ENCODE measurements at regions not wholly inside any gene's neighbourhood (a gene's known extent, or its start where the extent isn't known, plus 50 kb on each side); places are given as distances from the start of the nearest gene placed in this dataset.
A peak's percentile ranks its signal among the peaks of the same experiment; 100 is the strongest.

DNA sequence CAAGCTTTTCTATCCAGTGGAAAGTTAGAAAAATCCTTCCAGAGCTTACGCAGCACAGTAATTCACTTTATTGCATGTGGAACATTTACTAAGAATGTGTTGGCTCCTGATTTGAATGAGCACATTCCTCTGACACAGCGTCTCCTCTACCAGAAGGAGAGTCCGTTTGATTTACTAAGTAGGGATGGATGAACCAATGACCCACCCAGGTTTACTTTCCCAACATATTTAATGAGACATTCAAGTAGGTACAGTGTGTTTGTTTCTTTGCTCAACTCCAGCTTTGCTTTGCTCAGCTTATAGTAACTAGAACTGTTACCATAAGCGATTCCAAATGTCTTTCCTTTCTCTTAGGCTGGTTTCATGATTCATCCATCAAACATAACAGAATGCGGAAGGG lies 161.7 kb downstream of the SMARCA1 start:
- Histone ChIP-seq H3K4me2 (no peak overlapping the region), H3K4me3 (no peak overlapping the region), H3K9me3 (no peaks in the 10 kb centered on the region), H3K27ac (no peak overlapping the region), H3K4me1 (no peaks in the 10 kb centered on the region)
- ChIA-PET POLR2A (no interaction called here), CTCF (interaction anchor here (1.2 to 1.4 kb wide), 2 partner anchors 10 to 78 kb away, joined by 3 to 5 read pairs; no protein-coding TSS in a partner anchor)
- TF ChIP-seq, protein P1, sequence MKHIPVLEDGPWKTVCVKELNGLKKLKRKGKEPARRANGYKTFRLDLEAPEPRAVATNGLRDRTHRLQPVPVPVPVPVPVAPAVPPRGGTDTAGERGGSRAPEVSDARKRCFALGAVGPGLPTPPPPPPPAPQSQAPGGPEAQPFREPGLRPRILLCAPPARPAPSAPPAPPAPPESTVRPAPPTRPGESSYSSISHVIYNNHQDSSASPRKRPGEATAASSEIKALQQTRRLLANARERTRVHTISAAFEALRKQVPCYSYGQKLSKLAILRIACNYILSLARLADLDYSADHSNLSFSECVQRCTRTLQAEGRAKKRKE (CRISPR knock-in tag; IDR thresholded peaks at IDR 0.05; ENCODE audit: low read depth), result no peak
- TF ChIP-seq, protein P2, sequence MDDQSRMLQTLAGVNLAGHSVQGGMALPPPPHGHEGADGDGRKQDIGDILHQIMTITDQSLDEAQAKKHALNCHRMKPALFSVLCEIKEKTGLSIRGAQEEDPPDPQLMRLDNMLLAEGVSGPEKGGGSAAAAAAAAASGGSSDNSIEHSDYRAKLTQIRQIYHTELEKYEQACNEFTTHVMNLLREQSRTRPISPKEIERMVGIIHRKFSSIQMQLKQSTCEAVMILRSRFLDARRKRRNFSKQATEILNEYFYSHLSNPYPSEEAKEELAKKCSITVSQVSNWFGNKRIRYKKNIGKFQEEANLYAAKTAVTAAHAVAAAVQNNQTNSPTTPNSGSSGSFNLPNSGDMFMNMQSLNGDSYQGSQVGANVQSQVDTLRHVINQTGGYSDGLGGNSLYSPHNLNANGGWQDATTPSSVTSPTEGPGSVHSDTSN (IDR thresholded peaks at IDR 0.05), result no peak
- TF ChIP-seq EHMT2 (IDR thresholded peaks at IDR 0.05; ENCODE audit: low read depth), result no peak
- ATAC-seq, result no peak
- no peak for DNase-seq (ENCODE audit: low read depth in 1 of 2, low spot score in 1 of 2)
- 40% methylated on average over 5 of the region's 5 CpGs for WGBS (ENCODE audit: missing lambda C conversion rate)
- no peak for FAIRE-seq

DNA sequence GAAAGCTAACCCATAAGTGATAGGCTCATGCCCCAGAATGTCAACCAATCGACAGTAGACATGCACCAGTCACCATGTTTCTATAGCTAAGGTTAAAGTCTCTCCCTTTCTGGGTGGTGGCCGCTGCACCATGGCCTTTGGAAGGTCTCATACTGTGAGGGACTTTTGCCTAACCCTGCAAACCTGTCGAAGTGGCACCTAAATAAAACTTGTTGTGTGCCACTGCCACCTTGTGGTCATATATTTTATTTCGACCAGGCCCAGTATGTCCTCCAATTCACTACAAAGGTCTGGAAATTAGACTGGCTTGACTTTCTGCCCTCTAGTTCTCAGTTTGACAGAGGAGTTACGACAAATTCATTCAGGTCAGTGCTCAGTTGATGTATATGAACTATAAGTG lies 163.1 kb downstream of the SMARCA1 start:
- ATAC-seq (peak; percentile 82 to 92; a peak in 5 of 6 replicates), DNase-seq (ENCODE audit: low read depth in 1 of 2, low spot score in 1 of 2) (peak; percentile 13 to 60), FAIRE-seq (peak; percentile 61)
- POLR2A ChIA-PET, result no interaction called here
- TF ChIP-seq, protein P2 (IDR thresholded peaks at IDR 0.05), result no peak
- TF ChIP-seq, protein P3, sequence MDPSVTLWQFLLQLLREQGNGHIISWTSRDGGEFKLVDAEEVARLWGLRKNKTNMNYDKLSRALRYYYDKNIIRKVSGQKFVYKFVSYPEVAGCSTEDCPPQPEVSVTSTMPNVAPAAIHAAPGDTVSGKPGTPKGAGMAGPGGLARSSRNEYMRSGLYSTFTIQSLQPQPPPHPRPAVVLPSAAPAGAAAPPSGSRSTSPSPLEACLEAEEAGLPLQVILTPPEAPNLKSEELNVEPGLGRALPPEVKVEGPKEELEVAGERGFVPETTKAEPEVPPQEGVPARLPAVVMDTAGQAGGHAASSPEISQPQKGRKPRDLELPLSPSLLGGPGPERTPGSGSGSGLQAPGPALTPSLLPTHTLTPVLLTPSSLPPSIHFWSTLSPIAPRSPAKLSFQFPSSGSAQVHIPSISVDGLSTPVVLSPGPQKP (IDR thresholded peaks at IDR 0.05; ENCODE audit: low read depth, low read length), result no peak
- TF ChIP-seq EP300 (IDR thresholded peaks at IDR 0.05), result no peak
- TF ChIP-seq SMC3 (IDR thresholded peaks at IDR 0.05), result peak; percentile 54
- TF ChIP-seq, protein P4, sequence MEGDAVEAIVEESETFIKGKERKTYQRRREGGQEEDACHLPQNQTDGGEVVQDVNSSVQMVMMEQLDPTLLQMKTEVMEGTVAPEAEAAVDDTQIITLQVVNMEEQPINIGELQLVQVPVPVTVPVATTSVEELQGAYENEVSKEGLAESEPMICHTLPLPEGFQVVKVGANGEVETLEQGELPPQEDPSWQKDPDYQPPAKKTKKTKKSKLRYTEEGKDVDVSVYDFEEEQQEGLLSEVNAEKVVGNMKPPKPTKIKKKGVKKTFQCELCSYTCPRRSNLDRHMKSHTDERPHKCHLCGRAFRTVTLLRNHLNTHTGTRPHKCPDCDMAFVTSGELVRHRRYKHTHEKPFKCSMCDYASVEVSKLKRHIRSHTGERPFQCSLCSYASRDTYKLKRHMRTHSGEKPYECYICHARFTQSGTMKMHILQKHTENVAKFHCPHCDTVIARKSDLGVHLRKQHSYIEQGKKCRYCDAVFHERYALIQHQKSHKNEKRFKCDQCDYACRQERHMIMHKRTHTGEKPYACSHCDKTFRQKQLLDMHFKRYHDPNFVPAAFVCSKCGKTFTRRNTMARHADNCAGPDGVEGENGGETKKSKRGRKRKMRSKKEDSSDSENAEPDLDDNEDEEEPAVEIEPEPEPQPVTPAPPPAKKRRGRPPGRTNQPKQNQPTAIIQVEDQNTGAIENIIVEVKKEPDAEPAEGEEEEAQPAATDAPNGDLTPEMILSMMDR (IDR thresholded peaks at IDR 0.05), result peak; percentile 60
- TF ChIP-seq ZNF302 (CRISPR knock-in tag; IDR thresholded peaks at IDR 0.05), result no peak
- no peak for TF ChIP-seq JUN (IDR thresholded peaks at IDR 0.05)
- TF ChIP-seq RAD21 (conservative IDR thresholded peaks at IDR 0.05 in 1 of 2, IDR thresholded peaks at IDR 0.05 in 1 of 2), result peak; percentile 71 to 75
- no peak for TF ChIP-seq POLR2A (IDR thresholded peaks at IDR 0.05; ENCODE audit: low read length)
- TF ChIP-seq EHMT2 (IDR thresholded peaks at IDR 0.05; ENCODE audit: low read depth), result no peak
- H3K4me2 ChIP-seq, result no peak overlapping the region
- 0% methylated on average over 5 of the region's 5 CpGs for WGBS (ENCODE audit: missing lambda C conversion rate)
- H3K27ac ChIP-seq, result no peak overlapping the region
- H3K9me3 ChIP-seq, result no peaks in the 10 kb centered on the region
- H3K4me3 ChIP-seq, result no peak overlapping the region
- CTCF ChIA-PET, result interaction anchor here (1.1 to 1.2 kb wide), 3 partner anchors 21 to 98 kb away, joined by 3 to 4 read pairs (median 3); no protein-coding TSS in a partner anchor
- no peaks in the 10 kb centered on the region for H3K4me1 ChIP-seq

DNA sequence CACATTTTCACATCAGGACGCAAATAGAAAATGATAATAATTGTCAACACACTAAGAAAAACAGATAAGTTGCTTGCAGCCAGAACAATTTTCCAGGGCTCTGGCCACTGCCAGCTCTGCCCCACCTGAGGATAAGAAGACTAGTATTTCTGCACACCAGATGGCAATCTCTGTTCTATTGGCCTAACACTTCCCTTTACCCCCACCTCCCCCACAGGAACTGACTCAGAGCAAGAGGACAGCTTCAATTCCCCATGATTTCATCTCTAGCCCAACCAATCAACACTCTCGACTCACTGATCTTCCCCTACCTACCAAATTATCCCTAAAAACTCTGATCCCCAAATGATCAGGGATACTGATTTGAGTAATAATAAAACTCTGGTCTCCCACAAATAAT lies 164.0 kb downstream of the SMARCA1 start:
- ATAC-seq (no peak), DNase-seq (ENCODE audit: low read depth in 1 of 2, low spot score in 1 of 2) (no peak), FAIRE-seq (no peak)
- Histone ChIP-seq H3K4me2 (no peak overlapping the region), H3K4me3 (no peak overlapping the region), H3K9me3 (no peaks in the 10 kb centered on the region), H3K27ac (no peak overlapping the region), H3K4me1 (no peaks in the 10 kb centered on the region)
- 87% methylated on average over 2 of the region's 2 CpGs for whole genome bisulfite sequencing (ENCODE audit: missing lambda C conversion rate)
- CTCF ChIA-PET, result no interaction called here
- POLR2A ChIA-PET, result no interaction called here
- TF ChIP-seq, protein P3 (IDR thresholded peaks at IDR 0.05; ENCODE audit: low read depth, low read length), result no peak
- no peak for TF ChIP-seq GATA3 (IDR thresholded peaks at IDR 0.05; ENCODE audit: borderline replicate concordance)
- no peak for TF ChIP-seq HOXB5 (CRISPR knock-in tag; IDR thresholded peaks at IDR 0.05)
- no peak for TF ChIP-seq MAZ (IDR thresholded peaks at IDR 0.05; ENCODE audit: borderline replicate concordance, low read depth, low read length)
- no peak for TF ChIP-seq BHLHE40 (IDR thresholded peaks at IDR 0.05; ENCODE audit: low read depth, low read length)
- no peak for TF ChIP-seq CEBPB (IDR thresholded peaks at IDR 0.05)
- TF ChIP-seq CBX8 (IDR thresholded peaks at IDR 0.05), result no peak
- no peak for TF ChIP-seq RFX5 (IDR thresholded peaks at IDR 0.05)
- no peak for TF ChIP-seq TFCP2L1 (CRISPR knock-in tag; IDR thresholded peaks at IDR 0.05)
- no peak for TF ChIP-seq SREBF2 (IDR thresholded peaks at IDR 0.05)
- TF ChIP-seq HDAC2 (IDR thresholded peaks at IDR 0.05), result no peak
- TF ChIP-seq FOSL2 (IDR thresholded peaks at IDR 0.05), result no peak
- no peak for TF ChIP-seq FOSL2 (CRISPR knock-in tag; IDR thresholded peaks at IDR 0.05)
- TF ChIP-seq, protein P4 (IDR thresholded peaks at IDR 0.05), result no peak
- no peak for TF ChIP-seq CHD2 (IDR thresholded peaks at IDR 0.05; ENCODE audit: low read length, partially characterized antibody)
- TF ChIP-seq MAFK (IDR thresholded peaks at IDR 0.05; ENCODE audit: partially characterized antibody), result no peak
- TF ChIP-seq ESRRA (IDR thresholded peaks at IDR 0.05; ENCODE audit: borderline replicate concordance, low read length), result no peak
- TF ChIP-seq SMC3 (IDR thresholded peaks at IDR 0.05), result no peak

Data from A549 (cell line).